DMS53 treated with DMSO at 0.1 percent for 48 hours (cell line): ENCODE measurements at regions not wholly inside any gene's neighbourhood (a gene's known extent, or its start where the extent isn't known, plus 50 kb on each side); places are given as distances from the start of the nearest gene placed in this dataset.
A peak's percentile ranks its signal among the peaks of the same experiment; 100 is the strongest.

Experiments used
- DNase-seq: peaks from one replicate; lab custom pipeline; 2025; ENCODE audit not compliant: unreplicated experiment; lab: John Stamatoyannopoulos, UW

- no peak for DNase-seq
Observed at GRCh38 chr16:6110346-6110745, 1012.8 kb upstream of the EEF2KMT start.

DNA sequence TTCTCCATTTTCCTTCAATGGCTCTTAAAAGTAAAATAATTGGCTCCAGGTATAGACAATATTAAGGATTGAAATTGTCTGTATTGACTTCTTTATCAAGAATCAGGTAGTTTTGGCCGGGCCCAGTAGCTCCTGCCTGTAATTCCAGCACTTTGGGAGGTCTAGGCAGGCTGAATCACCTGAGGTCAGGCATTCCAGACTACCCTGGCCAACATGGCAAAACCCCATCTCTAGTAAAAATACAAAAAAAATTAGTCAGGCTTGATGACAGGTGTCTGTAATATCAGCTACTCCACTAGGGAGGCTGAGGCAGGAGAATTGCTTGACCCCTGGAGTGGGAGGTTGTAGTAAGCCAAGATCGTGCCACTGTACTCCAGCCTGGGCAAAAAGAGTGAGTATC is 1008.5 kb upstream of the EEF2KMT start:
- DNase-seq = no peak

DNA sequence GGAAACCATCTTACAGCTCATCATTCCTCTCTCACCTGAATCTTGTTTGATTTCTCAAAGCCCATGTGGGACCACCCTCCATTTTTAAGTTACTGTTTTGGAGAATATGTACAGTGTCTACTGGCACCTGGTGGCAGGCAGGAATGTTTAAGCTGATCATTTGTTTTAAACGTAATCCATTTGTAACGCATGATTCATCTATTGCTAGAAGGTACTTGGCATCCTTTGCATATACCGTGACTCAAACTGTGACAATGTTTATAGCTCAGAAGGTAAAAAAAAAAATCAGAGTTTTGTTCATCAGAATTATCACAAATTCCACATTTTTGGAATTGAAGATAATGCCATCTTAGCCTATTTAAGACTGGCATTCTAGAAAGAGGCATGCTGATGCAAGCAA is 1007.5 kb upstream of the EEF2KMT start:
- no peak for DNase-seq

- DNase-seq = no peak
Observed at GRCh38 chr16:6104428-6104827, 1006.8 kb upstream of the EEF2KMT start.

DNA sequence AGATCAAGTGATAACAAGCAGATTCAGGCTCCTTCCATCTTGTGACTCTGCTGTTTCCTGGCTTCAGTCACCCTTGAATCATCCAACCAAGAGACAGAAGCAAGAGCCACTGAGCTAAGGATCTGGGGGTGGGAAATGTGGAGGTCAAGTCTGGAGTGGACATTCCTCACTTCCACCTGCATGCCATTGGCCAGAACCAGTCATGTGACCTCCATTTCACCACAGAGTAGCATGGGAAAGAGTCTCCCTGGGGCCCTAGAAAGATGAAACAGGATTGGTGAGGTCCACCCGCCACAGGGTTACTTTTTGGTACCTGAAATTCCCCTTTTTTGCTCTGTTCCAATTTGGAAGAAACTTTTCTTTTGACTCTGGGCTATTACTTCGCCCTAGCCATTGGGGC is 1006.0 kb upstream of the EEF2KMT start:
- no peak for DNase-seq

GRCh38 chr16:6099102-6099501 is 1001.5 kb upstream of the EEF2KMT start:
- no peak for DNase-seq

DNA sequence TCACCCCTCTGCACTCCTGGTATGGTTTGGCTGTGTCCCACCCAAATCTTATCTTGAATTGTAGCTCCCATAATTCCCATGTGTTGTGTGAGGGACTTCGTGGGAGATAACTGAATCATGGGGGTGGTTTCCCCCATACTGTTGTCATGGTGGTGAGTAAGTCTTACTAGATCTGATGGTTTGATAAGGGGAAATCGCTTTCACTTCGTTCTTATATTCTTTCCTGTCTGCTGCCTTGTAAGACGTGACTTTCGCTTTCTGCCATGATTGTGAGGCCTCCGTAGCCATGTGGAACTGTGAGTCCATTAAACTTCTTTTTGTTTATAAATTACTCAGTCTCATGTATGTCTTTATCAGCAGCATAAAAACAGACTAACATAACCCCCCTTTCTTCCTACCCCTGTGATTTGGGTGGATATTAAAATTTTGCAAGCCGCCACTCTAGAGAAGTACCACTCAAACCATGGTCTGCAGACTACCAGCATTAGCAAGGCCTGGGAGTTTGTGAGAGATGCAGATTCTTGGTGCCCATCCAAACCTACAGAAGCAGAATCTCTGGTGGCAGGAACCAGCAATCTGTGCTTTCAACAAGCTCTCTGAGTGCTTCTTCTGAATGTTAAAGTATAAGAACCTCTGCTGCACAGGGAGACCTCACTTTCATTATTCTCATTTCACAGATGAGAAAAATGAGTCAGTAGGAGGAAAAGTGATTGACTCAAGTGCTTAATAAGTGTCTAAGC is 999.5 kb upstream of the EEF2KMT start:
- no peak for DNase-seq

GRCh38 chr16:6095414-6095813 is 997.8 kb upstream of the EEF2KMT start:
- DNase-seq = no peak

DNA sequence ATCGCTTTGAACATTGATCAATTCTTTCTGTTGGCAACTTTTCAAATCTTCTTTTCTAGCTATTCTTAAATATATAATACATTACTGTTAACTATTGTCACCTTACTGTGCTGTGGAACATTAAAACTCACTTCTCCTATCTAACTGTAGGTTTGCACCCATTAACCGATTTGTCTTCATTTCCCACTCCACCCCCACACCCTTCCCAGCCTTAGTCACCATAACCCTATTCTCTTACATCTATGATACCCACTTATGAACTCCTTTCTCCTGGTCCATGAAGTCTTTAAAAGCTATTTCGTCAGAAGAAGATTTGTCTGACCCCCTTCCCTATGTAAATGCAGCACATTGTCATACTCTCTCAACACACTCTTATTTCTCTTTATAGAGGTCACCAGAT is 993.4 kb upstream of the EEF2KMT start:
- DNase-seq = no peak

GRCh38 chr16:6081320-6081976 is 983.9 kb upstream of the EEF2KMT start:
- peak; percentile 0 for DNase-seq

DNA sequence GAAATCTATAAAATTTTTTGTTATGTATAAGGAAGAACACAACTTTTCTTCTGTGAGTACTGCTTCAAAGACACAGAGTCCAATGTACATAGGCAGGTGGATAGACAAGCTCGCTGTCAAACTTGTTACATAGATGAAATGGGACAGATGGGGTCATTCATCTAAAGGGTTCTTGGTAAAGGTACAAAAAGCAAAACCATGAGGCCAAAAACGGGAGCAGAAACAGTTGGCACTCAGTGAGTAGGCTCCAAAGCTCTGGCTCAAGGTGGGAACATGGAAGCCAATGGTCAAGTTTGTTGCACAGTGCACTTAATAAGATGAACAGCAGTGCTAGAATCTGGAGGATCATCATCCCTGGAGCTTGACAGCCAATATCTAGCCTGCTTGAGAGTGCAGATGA is 979.0 kb upstream of the EEF2KMT start:
- no peak for DNase-seq

DNA sequence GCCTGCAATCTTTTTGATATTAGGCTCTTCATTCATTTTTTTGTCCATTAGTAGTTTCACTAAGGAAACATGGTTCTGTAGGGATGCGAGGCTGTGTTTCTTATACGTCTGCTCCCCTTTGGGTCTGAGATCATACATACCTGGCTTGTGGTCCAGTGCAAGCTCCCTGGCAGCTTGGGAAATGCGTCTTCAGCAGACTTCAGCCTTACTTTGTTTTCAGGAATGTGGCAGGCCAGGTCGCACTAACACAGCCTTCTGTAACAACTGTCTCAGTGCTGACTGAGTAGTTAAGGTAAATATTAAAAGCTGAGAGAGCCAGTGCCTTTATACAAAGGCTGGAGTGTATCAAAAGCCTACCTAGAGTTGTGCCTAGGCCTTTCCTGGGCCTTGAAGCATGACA is 970.5 kb upstream of the EEF2KMT start:
- no peak for DNase-seq

DNA sequence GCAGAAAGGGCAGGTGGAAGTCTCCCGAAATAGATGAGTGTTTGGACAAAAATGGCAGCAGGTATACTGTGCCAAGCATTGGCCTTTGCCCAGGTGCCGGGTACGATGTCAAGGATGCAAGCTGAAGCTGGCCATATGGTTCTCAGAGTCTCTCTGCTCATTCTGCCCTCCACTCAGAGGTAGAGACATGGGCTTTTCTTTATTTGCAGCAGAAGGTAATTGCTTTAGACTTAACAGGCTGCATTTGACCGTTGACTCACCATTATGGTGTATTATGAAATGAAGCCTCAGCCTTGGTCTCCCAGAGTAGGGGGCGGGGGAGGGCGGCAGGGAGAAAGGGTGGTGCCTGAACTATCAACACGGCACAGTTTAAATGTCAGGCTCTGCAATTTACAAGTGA is 969.1 kb upstream of the EEF2KMT start:
- DNase-seq = no peak

- no peak for DNase-seq
Observed at GRCh38 chr16:6063526-6063925, 965.9 kb upstream of the EEF2KMT start.

DNA sequence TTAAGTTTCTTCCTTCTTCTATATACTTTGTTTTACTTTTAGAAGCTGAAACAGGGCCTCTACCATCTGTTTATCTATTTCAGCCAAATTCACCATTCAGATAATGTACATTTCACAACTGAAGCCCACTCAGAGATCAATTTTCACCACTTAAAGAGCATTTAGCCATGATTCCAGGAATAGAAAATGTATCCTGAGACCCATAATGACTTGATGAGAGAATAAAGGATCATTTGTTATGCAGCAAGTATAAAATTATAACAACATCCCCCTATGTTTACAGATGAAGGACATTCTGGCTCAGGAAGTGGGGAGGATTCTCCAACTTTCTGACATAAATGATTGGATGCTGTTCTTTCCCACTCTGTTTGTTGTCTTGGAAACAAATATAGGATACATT is 962.1 kb upstream of the EEF2KMT start:
- no peak for DNase-seq

- DNase-seq = no peak
Observed at GRCh38 chr16:6057821-6058220, 960.2 kb upstream of the EEF2KMT start.

DNA sequence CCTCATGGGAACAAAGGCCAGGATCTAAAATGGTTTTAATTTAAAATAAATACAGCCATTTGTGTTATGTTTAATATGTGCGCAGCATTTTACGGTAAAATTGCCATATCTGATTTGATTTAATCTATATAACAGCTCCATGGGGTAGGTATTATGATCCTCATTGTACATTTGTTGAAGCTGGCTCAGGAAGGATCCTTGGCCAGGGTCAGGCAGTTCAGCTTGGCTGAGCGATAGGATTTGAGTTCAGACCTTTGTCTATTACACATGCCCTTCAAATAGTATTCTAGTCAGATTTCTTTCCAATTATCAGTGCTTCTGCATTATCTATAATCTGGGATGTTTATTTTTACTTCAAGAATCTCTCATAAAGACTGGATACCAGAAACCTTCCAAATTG is 950.4 kb upstream of the EEF2KMT start:
- DNase-seq = no peak

DNA sequence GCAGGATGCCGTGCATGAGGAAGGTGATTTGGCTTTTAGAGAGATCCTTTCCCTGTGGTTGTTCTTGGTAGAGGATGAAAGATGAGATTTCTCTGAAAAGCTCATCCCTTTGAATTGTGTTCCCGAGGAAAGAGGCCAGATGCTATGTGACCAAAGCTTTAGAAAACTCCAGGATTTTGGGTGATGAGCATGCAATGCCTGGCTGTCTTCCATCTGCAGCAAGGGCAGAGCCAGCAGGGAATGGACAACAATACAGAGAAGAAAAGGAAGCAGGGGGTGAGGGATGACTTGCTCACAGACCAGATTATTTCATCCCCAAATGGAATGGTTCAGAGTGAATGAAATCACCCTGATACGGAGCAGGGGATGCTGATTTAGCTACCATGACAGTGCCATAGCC is 949.7 kb upstream of the EEF2KMT start:
- no peak for DNase-seq

- DNase-seq = no peak
Observed at GRCh38 chr16:6038941-6039645, 941.5 kb upstream of the EEF2KMT start.

DNA sequence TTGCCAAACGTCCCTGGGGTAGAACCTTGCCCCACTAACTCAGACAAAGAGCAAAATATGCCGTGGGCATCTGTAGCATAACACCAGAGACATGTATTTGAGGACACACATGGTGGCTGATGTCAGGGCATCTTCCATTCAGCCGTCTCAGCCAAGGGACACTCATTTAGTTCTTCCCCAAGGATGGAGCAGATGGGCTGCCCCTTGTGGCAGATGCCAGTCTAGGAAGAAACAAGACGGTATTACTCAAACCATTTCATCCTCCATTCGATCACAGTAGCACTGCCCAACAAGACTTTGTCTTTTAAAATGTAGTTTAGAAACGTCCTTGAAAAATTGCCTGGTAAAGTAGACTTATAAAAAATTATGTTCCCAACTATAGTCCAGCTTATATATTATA is 937.6 kb upstream of the EEF2KMT start:
- DNase-seq = no peak

DNA sequence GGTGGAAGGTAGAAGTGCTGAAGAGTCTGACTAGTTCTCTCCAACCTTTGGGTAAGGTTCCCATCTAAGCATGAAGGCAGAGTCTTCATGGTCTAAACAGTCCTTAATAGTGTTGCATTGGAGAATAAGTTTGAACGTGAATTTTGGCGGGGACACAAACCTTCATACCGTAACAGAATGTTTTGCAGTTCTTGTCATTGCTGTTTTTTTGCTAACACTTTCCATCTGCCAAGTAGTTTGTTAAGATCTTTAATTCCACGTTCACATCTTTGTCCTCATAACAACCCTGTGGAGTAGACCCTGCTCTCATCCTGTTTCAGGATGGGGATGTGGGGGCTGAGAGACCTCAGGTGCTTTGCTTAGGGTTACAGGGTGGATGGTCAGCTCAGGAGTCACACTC is 936.9 kb upstream of the EEF2KMT start:
- no peak for DNase-seq

DNA sequence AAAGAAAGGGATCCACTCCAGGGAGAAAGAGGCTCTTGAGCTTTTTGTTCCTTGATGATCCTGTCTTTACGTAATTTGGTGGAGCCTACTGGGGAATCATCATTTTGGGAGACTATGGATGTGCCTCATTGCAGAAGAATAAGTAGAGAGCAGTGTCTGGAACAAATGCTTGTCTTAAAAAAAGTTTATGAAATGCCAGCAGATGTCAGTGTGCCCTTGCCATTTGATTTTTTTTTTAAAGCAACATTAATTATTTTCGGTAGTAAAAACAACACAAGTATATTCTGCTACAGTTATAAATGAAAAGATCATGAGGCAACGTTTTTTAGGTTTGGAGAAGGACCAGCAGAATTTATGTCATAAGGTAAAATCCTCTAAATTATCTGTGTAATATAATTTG is 934.8 kb upstream of the EEF2KMT start:
- DNase-seq = no peak
